HAP-1 (cell line): ENCODE measurements at regions not wholly inside any gene's neighbourhood (a gene's known extent, or its start where the extent isn't known, plus 50 kb on each side); places are given as distances from the start of the nearest gene placed in this dataset.

Source experiments
- DNase-seq, 2 experiments: peaks; one replicate each; pipeline ENCODE4 v3.0.0-alpha.2; 2016 to 2020; ENCODE audit warnings: low spot score in 2 of 2
- H3K27me3 ChIP-seq: fragments of 250-450 bp; sonication (Bioruptor Pico); 2 replicates; pipeline ENCODE4 v1.5.1; 2020; ENCODE audit warnings: low read depth, mild to moderate bottlenecking, moderate library complexity
- H3K36me3 ChIP-seq: fragments of 250-450 bp; sonication (Bioruptor Pico); replicated peaks from 2 replicates; pipeline ENCODE4 v1.5.1; 2020; ENCODE audit warnings: mild to moderate bottlenecking
- H3K4me1 ChIP-seq: fragments of 250-450 bp; sonication (Bioruptor Pico); 2 replicates; pipeline ENCODE4 v1.5.1; 2020; ENCODE audit warnings: mild to moderate bottlenecking
- H3K4me3 ChIP-seq: fragments of 250-450 bp; sonication (Bioruptor Pico); 2 replicates; pipeline ENCODE4 v1.5.1; 2020; ENCODE audit warnings: mild to moderate bottlenecking, moderate library complexity
- H3K9me3 ChIP-seq: fragments of 250-450 bp; sonication (Bioruptor Pico); 2 replicates; pipeline ENCODE4 v1.5.1; 2020; ENCODE audit warnings: mild to moderate bottlenecking, moderate library complexity
- in situ Hi-C: fragments of 300-500 bp; cut with MboI; formaldehyde crosslinking; loops from 3 replicates; pipeline ENCODE4 v1.14.3; 2020; ENCODE audit warnings: low sequenced_read_pairs, inconsistent platforms, mixed read lengths

GRCh38 chr3:148211725-148212124 lies 486.0 kb upstream of the AGTR1 start:
- Histone ChIP-seq H3K36me3 (no peaks in the 10 kb centered on the region), H3K4me3 (no peak overlapping the region), H3K4me1 (no peaks in the 10 kb centered on the region), H3K9me3 (no peaks in the 10 kb centered on the region), H3K27me3 (no peaks in the 10 kb centered on the region)
- no peak for DNase-seq
- in situ Hi-C loops, result no loop called here

GRCh38 chr3:148214705-148215104 lies 483.0 kb upstream of the AGTR1 start:
- Histone ChIP-seq H3K4me1 (no peaks in the 10 kb centered on the region), H3K9me3 (no peaks in the 10 kb centered on the region), H3K27me3 (no peaks in the 10 kb centered on the region), H3K4me3 (no peak overlapping the region), H3K36me3 (no peaks in the 10 kb centered on the region)
- DNase-seq, result no peak
- in situ Hi-C loops, result no loop called here

- no peaks in the 10 kb centered on the region for H3K4me1 ChIP-seq
- H3K36me3 ChIP-seq, result no peaks in the 10 kb centered on the region
- no peak for DNase-seq
- no peak overlapping the region for H3K4me3 ChIP-seq
- no peaks in the 10 kb centered on the region for H3K27me3 ChIP-seq
- in situ Hi-C loops, result no loop called here
- H3K9me3 ChIP-seq, result no peaks in the 10 kb centered on the region
These were observed 480.4 kb upstream of the AGTR1 start for GRCh38 chr3:148217317-148217716.

DNA sequence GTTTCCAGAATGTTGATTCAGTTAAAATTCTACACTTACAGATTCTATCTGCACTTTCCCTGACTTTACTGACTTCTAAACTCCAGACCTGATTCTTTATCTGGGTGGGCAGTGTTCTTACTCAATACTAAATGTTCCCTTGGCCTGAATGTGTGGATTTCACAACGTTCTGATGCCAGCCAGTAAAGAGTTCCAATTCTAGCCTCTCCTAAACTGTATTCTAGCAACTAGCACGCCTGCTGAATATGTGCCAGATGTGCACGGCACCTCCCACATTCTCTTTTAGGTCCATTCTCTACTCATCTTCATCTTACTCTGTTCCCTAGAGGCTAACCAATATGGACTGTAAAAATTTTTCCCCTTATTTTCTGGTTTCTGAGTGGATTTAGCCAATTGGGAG lies 479.5 kb upstream of the AGTR1 start:
- Histone ChIP-seq H3K4me3 (no peak overlapping the region), H3K36me3 (no peaks in the 10 kb centered on the region), H3K27me3 (no peaks in the 10 kb centered on the region), H3K4me1 (no peaks in the 10 kb centered on the region), H3K9me3 (no peaks in the 10 kb centered on the region)
- no peak for DNase-seq
- in situ Hi-C loops, result no loop called here

DNA sequence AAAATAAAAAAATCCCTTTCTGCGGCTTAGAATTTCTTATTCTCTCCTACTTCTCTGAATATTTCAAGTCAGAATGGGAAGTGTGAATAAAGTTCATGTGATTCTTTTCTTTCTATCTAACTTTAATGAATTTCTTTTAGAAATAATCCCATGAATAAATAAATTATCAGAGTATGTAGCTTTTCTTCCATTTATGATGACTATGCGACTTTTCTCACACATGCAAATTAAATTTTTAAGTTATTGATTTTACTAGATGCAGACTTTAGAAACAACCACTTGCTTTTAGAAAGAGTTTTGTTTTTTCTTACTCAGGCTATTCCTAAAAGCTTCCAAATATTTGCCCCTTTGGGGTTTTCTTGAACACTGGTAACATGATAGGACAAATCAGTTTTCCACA lies 477.7 kb upstream of the AGTR1 start:
- H3K36me3 ChIP-seq, result no peaks in the 10 kb centered on the region
- H3K4me1 ChIP-seq, result no peaks in the 10 kb centered on the region
- DNase-seq, result no peak
- H3K9me3 ChIP-seq, result no peaks in the 10 kb centered on the region
- in situ Hi-C loops, result no loop called here
- H3K27me3 ChIP-seq, result no peaks in the 10 kb centered on the region
- H3K4me3 ChIP-seq, result no peak overlapping the region

DNA sequence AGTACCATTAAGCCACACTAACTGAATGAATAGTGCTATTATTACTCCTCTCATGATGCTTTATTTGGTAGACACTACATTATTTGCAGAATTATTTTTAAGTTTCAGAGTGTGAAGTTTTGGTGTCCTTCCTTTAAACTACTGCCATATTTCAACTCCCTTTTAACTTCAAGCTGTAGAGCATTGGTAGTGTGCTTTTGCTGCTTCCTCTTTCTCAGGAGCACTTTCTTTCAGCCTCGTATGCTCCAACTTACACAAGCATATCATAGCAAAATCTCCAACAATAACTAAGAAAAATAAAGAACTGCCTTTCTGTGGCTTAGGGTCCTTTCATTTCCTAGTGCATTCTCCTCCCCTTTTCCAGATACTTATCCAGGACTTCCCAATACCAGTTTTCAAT lies 476.4 kb upstream of the AGTR1 start:
- in situ Hi-C loops, result no loop called here
- Histone ChIP-seq H3K4me3 (no peak overlapping the region), H3K9me3 (no peaks in the 10 kb centered on the region), H3K36me3 (no peaks in the 10 kb centered on the region), H3K27me3 (no peaks in the 10 kb centered on the region), H3K4me1 (no peaks in the 10 kb centered on the region)
- DNase-seq, result no peak

DNA sequence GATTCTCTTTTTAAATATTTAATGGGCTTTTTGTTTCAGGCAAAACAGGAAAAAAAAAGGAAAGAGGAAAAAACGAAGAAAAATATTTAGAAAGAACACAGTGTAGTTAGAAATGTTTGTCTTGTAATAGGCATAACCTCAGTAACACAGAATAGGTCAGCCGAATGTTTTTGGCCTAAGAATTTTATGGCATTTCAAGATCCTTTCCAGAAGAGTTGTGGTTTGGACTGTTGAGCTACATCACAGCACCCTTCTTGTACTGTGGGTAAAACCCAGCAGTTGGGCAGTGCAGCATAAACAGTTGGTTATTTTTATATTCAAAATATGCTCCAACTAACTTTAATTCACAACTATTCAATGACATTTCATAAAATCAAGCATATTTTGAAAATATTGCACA lies 474.4 kb upstream of the AGTR1 start:
- no peak for DNase-seq

GRCh38 chr3:148226246-148226645 lies 471.5 kb upstream of the AGTR1 start:
- Histone ChIP-seq H3K36me3 (no peaks in the 10 kb centered on the region), H3K4me1 (no peaks in the 10 kb centered on the region), H3K4me3 (no peak overlapping the region), H3K27me3 (no peaks in the 10 kb centered on the region), H3K9me3 (no peaks in the 10 kb centered on the region)
- in situ Hi-C loops, result no loop called here
- DNase-seq, result no peak

More for the DNA sequence above, 474.4 kb upstream of the AGTR1 start:
- no peaks in the 10 kb centered on the region for H3K4me1 ChIP-seq
- no peaks in the 10 kb centered on the region for H3K36me3 ChIP-seq
- in situ Hi-C loops, result no loop called here
- no peaks in the 10 kb centered on the region for H3K27me3 ChIP-seq
- no peak overlapping the region for H3K4me3 ChIP-seq
- no peaks in the 10 kb centered on the region for H3K9me3 ChIP-seq

DNA sequence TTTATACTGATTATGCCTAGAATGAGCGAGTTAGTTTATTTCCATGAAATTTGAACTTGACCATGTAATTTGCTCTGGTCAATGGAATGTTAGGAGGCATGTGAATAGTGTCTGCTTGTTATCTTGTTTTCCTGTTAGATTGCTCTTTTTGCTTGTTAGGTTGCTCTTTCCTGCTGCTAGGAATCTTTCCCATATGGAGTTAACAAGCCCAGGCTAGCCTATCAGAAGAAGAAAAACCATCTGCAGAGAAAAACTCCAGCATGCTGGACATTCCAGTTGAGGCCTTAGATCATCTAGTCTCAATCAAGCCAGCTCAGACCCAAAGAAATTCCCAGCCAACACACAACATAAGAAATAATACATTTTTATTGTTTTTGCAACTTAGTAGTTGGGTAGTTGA lies 470.2 kb upstream of the AGTR1 start:
- in situ Hi-C loops, result no loop called here
- Histone ChIP-seq H3K27me3 (no peaks in the 10 kb centered on the region), H3K4me3 (no peak overlapping the region), H3K36me3 (no peaks in the 10 kb centered on the region), H3K9me3 (no peaks in the 10 kb centered on the region), H3K4me1 (no peaks in the 10 kb centered on the region)
- no peak for DNase-seq

DNA sequence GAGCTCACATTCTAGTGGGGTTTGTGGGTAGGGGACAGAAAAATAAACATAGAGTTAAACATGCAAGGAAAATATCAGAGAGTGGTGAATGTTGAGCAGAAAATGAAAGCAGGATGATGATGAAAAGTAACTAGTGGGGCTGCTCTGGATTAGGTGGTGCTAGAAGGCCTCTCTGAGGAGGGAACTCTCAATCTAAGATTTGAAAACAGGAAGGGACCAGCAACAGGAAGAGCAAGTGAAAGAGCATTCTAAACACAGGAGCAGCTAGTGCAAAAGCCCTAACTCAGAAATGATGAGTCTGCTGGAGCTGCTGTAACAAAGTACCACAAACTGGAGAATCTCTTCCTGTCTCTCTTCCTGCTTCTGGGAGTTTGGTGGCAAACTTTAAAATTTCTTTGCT lies 468.6 kb upstream of the AGTR1 start:
- Histone ChIP-seq H3K36me3 (no peaks in the 10 kb centered on the region), H3K27me3 (no peaks in the 10 kb centered on the region), H3K4me1 (no peaks in the 10 kb centered on the region), H3K9me3 (no peaks in the 10 kb centered on the region), H3K4me3 (no peak overlapping the region)
- in situ Hi-C loops, result no loop called here
- DNase-seq, result no peak

GRCh38 chr3:148230473-148230872 lies 467.2 kb upstream of the AGTR1 start:
- no peaks in the 10 kb centered on the region for H3K27me3 ChIP-seq
- no peaks in the 10 kb centered on the region for H3K9me3 ChIP-seq
- H3K36me3 ChIP-seq, result no peaks in the 10 kb centered on the region
- no peak for DNase-seq
- no peak overlapping the region for H3K4me3 ChIP-seq
- no peaks in the 10 kb centered on the region for H3K4me1 ChIP-seq
- in situ Hi-C loops, result no loop called here

DNA sequence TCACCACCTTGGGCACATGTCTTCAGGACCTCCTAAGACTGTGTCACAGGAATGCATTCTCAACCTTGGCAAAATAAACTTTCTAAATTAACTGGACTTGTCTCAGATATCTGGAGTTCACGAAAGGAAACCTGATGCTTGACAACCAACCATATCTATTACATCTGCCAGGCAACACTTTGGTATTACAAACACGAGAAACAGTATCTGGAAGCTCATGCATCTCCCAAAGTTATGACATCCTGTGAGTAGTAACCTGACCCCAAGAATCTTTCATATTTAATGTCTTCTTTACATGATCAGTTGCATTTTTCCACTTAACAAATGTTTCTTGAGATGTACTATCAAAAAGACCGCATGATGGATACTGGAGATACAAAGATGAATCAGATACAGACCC lies 465.3 kb upstream of the AGTR1 start:
- Histone ChIP-seq H3K4me3 (no peak overlapping the region), H3K4me1 (no peaks in the 10 kb centered on the region), H3K27me3 (no peaks in the 10 kb centered on the region), H3K9me3 (no peaks in the 10 kb centered on the region), H3K36me3 (no peaks in the 10 kb centered on the region)
- in situ Hi-C loops, result no loop called here
- DNase-seq, result no peak

- Histone ChIP-seq H3K9me3 (no peaks in the 10 kb centered on the region), H3K36me3 (no peaks in the 10 kb centered on the region), H3K4me1 (no peaks in the 10 kb centered on the region), H3K4me3 (no peak overlapping the region), H3K27me3 (no peaks in the 10 kb centered on the region)
- in situ Hi-C loops, result no loop called here
- no peak for DNase-seq
These were observed 464.3 kb upstream of the AGTR1 start for GRCh38 chr3:148233403-148233802.

DNA sequence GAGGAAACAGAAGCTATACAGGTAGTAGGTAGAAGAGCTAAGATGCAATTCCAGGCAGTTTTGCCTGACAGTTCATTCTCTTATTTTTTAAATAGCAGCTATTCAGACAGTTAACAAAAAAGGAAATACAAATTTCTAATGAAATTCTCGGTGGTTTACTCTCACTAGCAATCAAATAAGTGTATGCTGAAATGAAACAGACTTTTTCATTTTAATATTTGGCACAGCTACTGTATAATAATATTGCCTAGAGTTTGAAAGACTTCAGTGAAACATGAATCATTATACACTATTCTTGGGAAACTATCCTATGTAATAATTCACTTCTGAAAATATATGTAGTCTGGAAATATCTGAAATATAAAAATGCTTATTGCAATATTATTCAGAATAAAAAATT lies 463.2 kb upstream of the AGTR1 start:
- H3K36me3 ChIP-seq, result no peaks in the 10 kb centered on the region
- no peak for DNase-seq
- no peak overlapping the region for H3K4me3 ChIP-seq
- H3K9me3 ChIP-seq, result no peaks in the 10 kb centered on the region
- no peaks in the 10 kb centered on the region for H3K27me3 ChIP-seq
- in situ Hi-C loops, result no loop called here
- H3K4me1 ChIP-seq, result no peaks in the 10 kb centered on the region

DNA sequence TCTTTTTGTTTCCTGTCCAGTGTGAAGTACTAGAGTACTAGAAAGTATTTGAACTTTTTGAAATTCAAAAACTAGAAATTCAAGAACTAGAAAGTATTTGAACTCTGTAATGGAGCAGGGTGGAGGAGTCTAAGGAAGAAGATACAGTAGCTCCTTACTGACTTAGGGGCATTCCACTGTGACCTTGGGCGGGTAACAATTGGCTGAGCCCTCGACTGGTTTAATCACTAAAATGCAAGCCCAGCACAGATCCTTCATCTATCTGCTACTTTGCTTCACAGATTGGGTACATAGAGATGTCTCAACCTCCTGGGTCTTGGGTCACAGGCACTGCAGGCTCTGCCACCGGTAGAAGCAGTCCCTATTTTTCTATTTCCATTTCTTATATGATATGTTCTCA lies 462.1 kb upstream of the AGTR1 start:
- Histone ChIP-seq H3K4me3 (no peak overlapping the region), H3K9me3 (no peaks in the 10 kb centered on the region)
- in situ Hi-C loops, result no loop called here

More for the DNA sequence above, 462.1 kb upstream of the AGTR1 start:
- no peak for DNase-seq
- Histone ChIP-seq H3K27me3 (no peaks in the 10 kb centered on the region), H3K36me3 (no peaks in the 10 kb centered on the region), H3K4me1 (no peaks in the 10 kb centered on the region)
